ENCODE measurements at regions not wholly inside any gene's neighbourhood (a gene's known extent, or its start where the extent isn't known, plus 50 kb on each side); places are given as distances from the start of the nearest gene placed in this dataset.

DNA sequence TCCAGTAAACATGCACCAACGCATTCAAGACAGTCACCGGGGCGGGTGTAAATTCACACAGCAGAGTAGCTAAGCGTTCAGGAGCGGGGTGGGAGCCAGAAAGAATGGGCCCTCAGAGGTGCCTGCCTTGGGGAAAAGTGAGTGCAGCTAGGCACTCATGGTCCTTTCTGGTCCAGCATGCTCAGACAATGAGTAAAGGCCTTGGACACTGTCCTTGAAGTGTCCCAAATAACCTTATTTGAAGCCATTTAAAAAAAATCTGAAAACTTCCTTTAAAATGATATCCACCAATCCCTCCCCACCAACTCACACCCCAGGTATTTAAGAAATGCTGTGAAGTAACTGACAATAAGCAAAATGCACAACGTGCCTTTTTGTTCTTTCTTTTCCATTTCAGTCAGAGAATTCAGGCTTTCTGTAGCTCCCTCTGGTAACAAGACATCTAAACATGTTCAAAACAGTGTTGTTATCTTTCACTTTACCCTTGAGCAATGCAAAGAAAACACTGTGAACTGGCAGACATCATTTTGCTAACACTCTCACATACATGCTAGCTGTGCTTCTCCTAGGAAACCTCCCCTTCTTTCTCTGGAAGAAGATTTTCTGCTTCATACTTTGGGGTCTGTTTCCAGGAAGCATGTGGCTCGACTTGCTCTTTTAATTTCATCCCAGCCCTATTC lies 445.1 kb upstream of the SPRED2 start:
- Mint-ChIP-seq H3K9me3 (ENCODE audit: unreplicated experiment) (no peaks in the 10 kb centered on the region), H3K4me3 (ENCODE audit: unreplicated experiment) (no peak overlapping the region), H3K27me3 (ENCODE audit: insufficient read depth, unreplicated experiment) (no peaks in the 10 kb centered on the region), H3K27ac (ENCODE audit: low read depth, unreplicated experiment) (no peak overlapping the region), H3K4me1 (ENCODE audit: insufficient read depth, unreplicated experiment) (no peaks in the 10 kb centered on the region), H3K36me3 (ENCODE audit: insufficient read depth, unreplicated experiment) (no peaks in the 10 kb centered on the region)
- TF ChIP-seq, protein P1, sequence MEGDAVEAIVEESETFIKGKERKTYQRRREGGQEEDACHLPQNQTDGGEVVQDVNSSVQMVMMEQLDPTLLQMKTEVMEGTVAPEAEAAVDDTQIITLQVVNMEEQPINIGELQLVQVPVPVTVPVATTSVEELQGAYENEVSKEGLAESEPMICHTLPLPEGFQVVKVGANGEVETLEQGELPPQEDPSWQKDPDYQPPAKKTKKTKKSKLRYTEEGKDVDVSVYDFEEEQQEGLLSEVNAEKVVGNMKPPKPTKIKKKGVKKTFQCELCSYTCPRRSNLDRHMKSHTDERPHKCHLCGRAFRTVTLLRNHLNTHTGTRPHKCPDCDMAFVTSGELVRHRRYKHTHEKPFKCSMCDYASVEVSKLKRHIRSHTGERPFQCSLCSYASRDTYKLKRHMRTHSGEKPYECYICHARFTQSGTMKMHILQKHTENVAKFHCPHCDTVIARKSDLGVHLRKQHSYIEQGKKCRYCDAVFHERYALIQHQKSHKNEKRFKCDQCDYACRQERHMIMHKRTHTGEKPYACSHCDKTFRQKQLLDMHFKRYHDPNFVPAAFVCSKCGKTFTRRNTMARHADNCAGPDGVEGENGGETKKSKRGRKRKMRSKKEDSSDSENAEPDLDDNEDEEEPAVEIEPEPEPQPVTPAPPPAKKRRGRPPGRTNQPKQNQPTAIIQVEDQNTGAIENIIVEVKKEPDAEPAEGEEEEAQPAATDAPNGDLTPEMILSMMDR (IDR thresholded peaks at IDR 0.05; ENCODE audit: unreplicated experiment), result no peak
- CTCF ChIA-PET, result no interaction called here
- no peak for DNase-seq (ENCODE audit: unreplicated experiment)
- POLR2A ChIA-PET, result interaction anchor here (1.0 kb wide), 1 partner anchor 7 kb away, joined by 3 read pairs; no protein-coding TSS in a partner anchor
- no TSS peak for BruUV-seq (replicated peaks)
- intact Hi-C loops (cut with micrococcal nuclease), result no loop called here

DNA sequence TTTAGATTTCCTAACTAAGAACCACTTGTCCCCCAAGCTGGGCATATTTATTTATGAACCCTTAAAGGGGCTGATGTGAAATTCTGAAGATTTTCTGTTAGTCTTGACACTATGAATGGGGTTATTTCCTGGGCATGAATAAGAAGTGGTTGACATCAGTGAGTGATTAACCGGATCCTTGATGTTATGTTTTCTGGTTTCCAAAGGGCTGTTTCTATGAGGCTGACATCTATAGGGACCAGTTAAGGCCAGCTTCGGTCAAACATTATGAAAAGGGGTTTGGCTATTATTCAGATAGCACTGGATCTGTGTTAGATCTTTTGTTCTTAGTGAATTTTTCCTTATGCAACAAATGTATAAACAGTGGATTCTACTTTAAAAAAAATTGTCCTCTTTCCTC lies 443.7 kb upstream of the SPRED2 start:
- POLR2A ChIA-PET, result interaction anchor here (0.6 kb wide), 1 partner anchor 223 kb away, joined by 3 read pairs; no protein-coding TSS in a partner anchor
- Mint-ChIP-seq H3K4me3 (ENCODE audit: unreplicated experiment) (no peak overlapping the region), H3K9me3 (ENCODE audit: unreplicated experiment) (no peaks in the 10 kb centered on the region), H3K27ac (ENCODE audit: low read depth, unreplicated experiment) (no peak overlapping the region), H3K27me3 (ENCODE audit: insufficient read depth, unreplicated experiment) (no peaks in the 10 kb centered on the region), H3K4me1 (ENCODE audit: insufficient read depth, unreplicated experiment) (no peaks in the 10 kb centered on the region), H3K36me3 (ENCODE audit: insufficient read depth, unreplicated experiment) (no peaks in the 10 kb centered on the region)
- no peak for DNase-seq (ENCODE audit: unreplicated experiment)
- intact Hi-C loops (cut with micrococcal nuclease), result no loop called here
- TF ChIP-seq, protein P1 (IDR thresholded peaks at IDR 0.05; ENCODE audit: unreplicated experiment), result no peak
- CTCF ChIA-PET, result interaction anchor here (0.6 kb wide), 1 partner anchor 553 kb away, joined by 5 read pairs; no protein-coding TSS in a partner anchor
- BruUV-seq (replicated peaks), result no TSS peak

DNA sequence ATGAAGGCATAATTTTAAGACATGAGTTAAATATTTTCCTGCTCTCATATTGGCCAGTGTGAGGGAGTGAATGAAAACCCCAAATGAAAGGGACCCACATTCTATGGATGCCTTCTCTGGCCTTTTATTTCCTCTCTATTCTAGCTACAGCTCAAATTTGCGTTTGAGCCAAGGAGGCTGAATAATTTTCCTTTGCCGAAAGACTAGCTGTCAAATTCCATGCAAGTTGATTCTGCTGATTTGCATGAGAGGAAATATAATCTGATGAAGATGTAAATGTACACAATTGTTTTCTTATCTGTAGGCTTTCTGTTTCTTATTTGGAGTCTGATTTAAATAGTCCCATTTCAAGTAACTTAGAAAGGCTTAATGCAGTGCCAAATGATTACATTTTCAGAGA lies 438.4 kb upstream of the SPRED2 start:
- intact Hi-C loops (cut with micrococcal nuclease), result no loop called here
- ChIA-PET POLR2A (interaction anchor here (1.2 kb wide), 1 partner anchor 7 kb away, joined by 3 read pairs; no protein-coding TSS in a partner anchor), CTCF (interaction anchor here (0.8 to 1.2 kb wide), 2 partner anchors 44 to 47 kb away, joined by 3 read pairs; no protein-coding TSS in a partner anchor)
- DNase-seq (ENCODE audit: unreplicated experiment), result no peak
- H3K27ac Mint-ChIP-seq (ENCODE audit: low read depth, unreplicated experiment), result no peak overlapping the region
- TF ChIP-seq, protein P1 (IDR thresholded peaks at IDR 0.05; ENCODE audit: unreplicated experiment), result no peak
- no peaks in the 10 kb centered on the region for H3K36me3 Mint-ChIP-seq (ENCODE audit: insufficient read depth, unreplicated experiment)
- peaks cover 33% of the 10 kb centered on the region for H3K27me3 Mint-ChIP-seq (ENCODE audit: insufficient read depth, unreplicated experiment)
- no TSS peak for BruUV-seq (replicated peaks)
- no peaks in the 10 kb centered on the region for H3K9me3 Mint-ChIP-seq (ENCODE audit: unreplicated experiment)
- no peaks in the 10 kb centered on the region for H3K4me1 Mint-ChIP-seq (ENCODE audit: insufficient read depth, unreplicated experiment)
- H3K4me3 Mint-ChIP-seq (ENCODE audit: unreplicated experiment), result no peak overlapping the region

DNA sequence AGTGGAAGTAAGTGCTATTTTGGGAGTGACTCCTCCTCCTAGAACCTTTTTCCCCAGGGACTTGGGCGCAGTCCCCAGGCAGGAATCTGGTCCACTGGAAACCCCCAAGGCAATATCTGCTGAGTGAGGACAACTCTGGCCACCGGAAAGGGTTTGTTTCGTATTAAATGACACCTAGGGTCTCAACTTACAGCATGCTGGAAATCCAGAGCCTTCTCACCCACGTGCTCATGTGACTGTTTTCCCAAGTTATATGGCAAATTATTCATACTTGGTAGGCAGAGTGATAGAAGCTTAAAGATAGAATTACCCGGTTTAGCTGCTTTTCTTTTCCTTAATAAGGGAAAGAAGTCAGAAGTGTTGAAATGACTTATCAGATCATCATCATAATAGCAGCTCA lies 436.9 kb upstream of the SPRED2 start:
- no peak for DNase-seq (ENCODE audit: unreplicated experiment)
- no peaks in the 10 kb centered on the region for H3K4me1 Mint-ChIP-seq (ENCODE audit: insufficient read depth, unreplicated experiment)
- peaks cover 35% of the 10 kb centered on the region for H3K27me3 Mint-ChIP-seq (ENCODE audit: insufficient read depth, unreplicated experiment)
- no peaks in the 10 kb centered on the region for H3K9me3 Mint-ChIP-seq (ENCODE audit: unreplicated experiment)
- no TSS peak for BruUV-seq (replicated peaks)
- intact Hi-C loops (cut with micrococcal nuclease), result no loop called here
- H3K27ac Mint-ChIP-seq (ENCODE audit: low read depth, unreplicated experiment), result no peak overlapping the region
- ChIA-PET CTCF (no interaction called here), POLR2A (interaction anchor here (1.2 kb wide), 1 partner anchor 9 kb away, joined by 3 read pairs; no protein-coding TSS in a partner anchor)
- TF ChIP-seq, protein P1 (IDR thresholded peaks at IDR 0.05; ENCODE audit: unreplicated experiment), result no peak
- H3K36me3 Mint-ChIP-seq (ENCODE audit: insufficient read depth, unreplicated experiment), result no peaks in the 10 kb centered on the region
- no peak overlapping the region for H3K4me3 Mint-ChIP-seq (ENCODE audit: unreplicated experiment)

Data from MCF 10A (cell line).